GM12892 (cell line): ENCODE measurements at regions not wholly inside any gene's neighbourhood (a gene's known extent, or its start where the extent isn't known, plus 50 kb on each side); places are given as distances from the start of the nearest gene placed in this dataset.
"Not testable (repeated sequence)": the region's sequence is repeated elsewhere in the genome, so short reads cannot be mapped to it uniquely, and the experiment has no call there.

Experiments used
- DNase-seq: peaks from one replicate; pipeline ENCODE4 v3.0.0; 2011; ENCODE audit not compliant: insufficient read length
- FAIRE-seq: peaks from 2 replicates; lab custom pipeline; 2011; peaks lifted over from hg19 to GRCh38; lab: Jason Lieb, UNC
- POLR2A ChIP-seq: IDR thresholded peaks from 2 replicates; pipeline ENCODE4 v1.6.1; 2011; ENCODE audit warnings: low read depth, low read length, control low read depth
- POLR2AphosphoS5 ChIP-seq: IDR thresholded peaks from 2 replicates; pipeline ENCODE4 v1.6.1; 2011; ENCODE audit warnings: low read depth, low read length, control low read depth
- TAF1 ChIP-seq: IDR thresholded peaks from 2 replicates; pipeline ENCODE4 v1.6.1; 2011; ENCODE audit warnings: low read depth, mild to moderate bottlenecking, control low read depth, low read length, borderline replicate concordance

DNA sequence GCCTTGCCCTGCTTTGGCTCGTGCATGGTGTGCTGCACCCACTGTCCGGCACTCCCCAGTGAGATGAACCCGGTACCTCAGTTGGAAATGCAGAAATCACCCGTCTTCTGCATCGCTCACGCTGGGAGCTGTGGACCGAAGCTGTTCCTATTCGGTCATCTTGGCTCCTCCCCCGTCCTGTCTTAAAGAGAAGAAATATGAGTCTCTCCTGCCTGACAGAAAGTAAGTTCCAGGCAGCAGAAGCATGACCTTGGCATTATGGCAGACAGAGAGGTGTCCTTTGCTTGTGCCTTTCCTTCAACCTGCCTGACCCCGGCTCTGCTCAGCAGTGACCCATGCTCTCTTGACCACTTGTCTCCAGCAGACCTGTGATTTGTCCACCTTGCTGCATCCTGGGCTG is 62.5 kb upstream of the CYP1B1 start:
- no peak for FAIRE-seq
- no peak for TF ChIP-seq POLR2A
- TF ChIP-seq TAF1: no peak
- TF ChIP-seq POLR2AphosphoS5: no peak
- no peak for DNase-seq

DNA sequence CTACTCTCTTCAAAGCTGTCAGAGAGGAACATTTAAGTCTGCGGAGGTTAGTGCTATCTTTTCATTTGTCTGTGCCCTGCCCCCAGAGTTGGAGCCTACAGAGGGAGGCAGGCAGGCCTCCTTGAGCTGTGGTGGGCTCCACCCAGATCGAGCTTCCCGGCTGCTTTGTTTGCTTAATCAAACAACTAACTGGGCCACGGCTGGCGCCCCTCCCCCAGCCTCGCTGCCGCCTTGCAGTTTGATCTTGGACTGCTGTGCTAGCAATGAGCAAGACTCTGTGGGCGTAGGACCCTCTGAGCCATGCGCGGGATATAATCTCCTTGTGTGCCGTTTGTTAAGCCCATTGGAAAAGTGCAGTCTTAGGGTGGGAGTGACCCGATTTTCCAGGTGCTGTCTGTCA is 62.0 kb upstream of the CYP1B1 start:
- not testable (repeated sequence) for FAIRE-seq, DNase-seq

DNA sequence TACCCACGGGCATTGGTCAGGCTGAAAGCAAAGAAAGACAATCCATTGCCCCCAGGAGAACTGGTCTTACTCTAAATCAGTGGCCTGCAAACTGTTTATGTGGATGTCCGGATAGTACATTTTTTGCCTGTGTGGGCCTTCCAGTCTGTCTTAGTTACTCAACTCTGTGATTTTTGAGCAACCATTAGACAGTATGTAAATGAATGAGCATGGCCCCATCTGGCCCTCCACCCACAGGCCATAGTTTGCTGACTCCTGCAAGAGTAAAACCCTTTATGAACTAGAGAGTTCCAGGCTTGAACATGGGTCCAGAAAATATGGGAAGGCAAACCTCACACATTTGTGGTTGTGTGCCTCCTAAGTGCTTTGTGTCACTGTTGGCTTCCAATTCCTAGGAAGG is 55.7 kb upstream of the CYP1B1 start:
- TF ChIP-seq TAF1: no peak
- TF ChIP-seq POLR2AphosphoS5: no peak
- TF ChIP-seq POLR2A: no peak
- no peak for DNase-seq
- no peak for FAIRE-seq

DNA sequence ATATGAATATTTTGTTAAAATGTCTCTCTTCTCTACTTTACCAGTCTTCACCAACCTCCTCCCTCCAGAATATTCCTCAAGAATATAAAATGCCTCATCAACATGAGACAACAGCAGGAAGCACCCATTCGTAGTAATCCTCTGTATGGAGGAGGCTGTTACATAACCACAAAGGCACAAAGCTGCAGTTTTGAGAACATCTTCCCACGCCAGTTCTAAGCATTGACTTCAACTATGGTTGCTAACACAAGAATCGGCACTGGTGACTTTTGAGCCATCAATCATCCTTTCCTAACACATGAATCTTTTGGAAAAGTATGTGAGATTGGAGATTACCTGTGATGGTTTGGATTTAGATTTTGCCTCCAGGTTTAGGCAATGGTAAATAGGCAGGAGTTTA is 54.9 kb upstream of the CYP1B1 start:
- no peak for FAIRE-seq
- DNase-seq: no peak
- TF ChIP-seq TAF1 (no peak), POLR2A (no peak), POLR2AphosphoS5 (no peak)

DNA sequence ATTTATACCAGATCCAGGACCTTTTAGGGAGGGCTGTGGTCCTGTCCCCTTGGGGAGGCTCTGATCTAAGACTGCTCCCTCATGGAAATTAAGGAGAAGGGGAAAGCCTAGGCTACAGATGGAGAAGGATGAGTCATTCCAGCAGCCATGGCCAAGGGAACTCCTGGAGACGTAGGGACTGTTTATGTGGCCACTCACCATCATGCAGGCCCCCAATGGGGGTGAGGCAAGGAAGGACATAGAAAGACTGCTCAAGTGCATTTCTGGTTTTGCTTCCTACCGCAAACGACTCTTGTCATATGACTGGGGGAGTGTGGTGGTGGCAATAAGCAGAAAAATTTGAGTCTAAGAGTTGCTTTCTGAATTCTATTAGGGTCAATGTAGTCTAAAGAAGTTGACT is 54.0 kb upstream of the CYP1B1 start:
- DNase-seq (no peak), FAIRE-seq (no peak)
- TF ChIP-seq TAF1: no peak
- TF ChIP-seq POLR2A: no peak
- TF ChIP-seq POLR2AphosphoS5: no peak

DNA sequence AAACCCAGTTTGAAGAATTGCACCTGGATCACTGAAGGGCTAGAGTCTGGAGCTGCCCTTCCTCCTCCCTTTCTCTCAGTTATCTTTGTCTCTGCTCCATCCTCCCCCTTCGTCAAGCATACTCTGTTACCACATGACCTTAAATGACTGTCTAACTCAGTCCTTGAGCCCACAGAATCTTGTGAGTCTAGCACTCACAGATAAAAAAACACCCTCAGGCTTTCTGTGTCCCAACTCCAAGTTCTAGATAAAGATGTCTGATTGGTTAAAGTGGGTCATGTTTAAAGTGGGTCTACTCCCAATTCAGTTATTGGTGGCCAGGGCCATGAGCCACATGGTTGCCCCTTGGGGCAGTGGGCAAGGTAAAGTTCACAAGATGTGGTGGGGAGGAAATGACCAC is 53.5 kb upstream of the CYP1B1 start:
- no peak for TF ChIP-seq POLR2AphosphoS5
- no peak for TF ChIP-seq TAF1
- no peak for TF ChIP-seq POLR2A
- DNase-seq (no peak), FAIRE-seq (no peak)

DNA sequence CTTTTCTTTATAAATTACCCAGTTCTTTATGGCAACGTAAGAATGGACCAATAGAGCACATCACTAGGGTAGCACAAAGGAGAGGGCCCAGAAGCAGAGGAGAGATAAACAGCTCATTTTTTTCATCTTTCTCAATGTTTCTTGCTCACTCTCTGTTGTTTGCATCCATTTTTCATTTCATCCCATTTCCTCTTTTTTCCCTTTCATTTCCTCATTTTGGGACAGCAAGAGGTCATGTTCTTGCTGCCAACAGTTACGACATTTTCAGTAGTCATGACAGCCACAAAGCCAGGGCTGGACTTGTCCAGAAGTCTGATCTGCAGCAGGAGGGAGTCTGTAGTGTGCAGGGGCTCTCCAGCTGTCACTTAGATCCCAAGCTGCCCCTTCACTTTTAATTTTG is 52.7 kb upstream of the CYP1B1 start:
- DNase-seq (no peak), FAIRE-seq (no peak)
- TF ChIP-seq POLR2AphosphoS5: no peak
- TF ChIP-seq TAF1: no peak
- no peak for TF ChIP-seq POLR2A

DNA sequence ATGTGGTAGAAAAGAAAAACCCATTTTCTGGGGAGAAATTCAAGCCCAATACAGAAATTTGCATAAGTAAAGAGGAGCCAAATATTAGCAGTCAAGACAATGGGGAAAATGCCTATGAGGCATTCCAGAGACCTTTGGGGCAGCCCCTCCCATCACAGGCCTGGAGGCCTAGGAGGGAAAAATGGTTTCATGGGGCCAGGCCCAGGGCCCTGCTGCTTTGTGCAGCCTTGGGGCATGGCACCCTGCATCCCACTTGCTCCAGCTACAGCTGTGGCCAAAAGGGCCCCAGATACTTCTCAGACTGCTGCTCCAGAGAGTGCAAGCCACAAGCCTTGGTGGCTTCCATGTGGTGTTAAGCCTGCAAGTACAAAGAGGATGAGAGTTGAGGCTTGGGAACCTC is 51.3 kb upstream of the CYP1B1 start:
- FAIRE-seq (no peak), DNase-seq (no peak)
- no peak for TF ChIP-seq POLR2A
- no peak for TF ChIP-seq TAF1
- TF ChIP-seq POLR2AphosphoS5: no peak

DNA sequence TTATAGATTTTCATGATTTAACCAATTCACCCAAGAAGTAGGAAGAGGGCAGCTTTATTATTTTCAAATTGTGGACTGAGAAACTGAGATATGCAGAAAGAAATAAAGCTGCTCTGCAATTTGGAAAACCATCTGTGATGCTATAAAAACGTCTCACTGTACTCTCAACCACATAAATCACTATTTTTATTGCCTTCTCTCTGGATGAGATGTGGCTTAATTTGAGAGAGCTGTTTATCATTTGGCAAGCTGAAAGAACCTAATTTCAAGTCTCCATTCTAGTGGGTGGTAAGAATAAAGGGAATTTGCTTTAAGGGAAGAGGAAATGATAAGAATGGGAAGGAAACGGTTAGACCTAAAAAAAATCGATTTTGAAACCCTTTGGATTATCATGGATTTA is 49.9 kb upstream of the CYP1B1 start:
- no peak for FAIRE-seq
- TF ChIP-seq POLR2AphosphoS5 (no peak), TAF1 (no peak), POLR2A (no peak)
- no peak for DNase-seq
